ENCODE measurements at regions not wholly inside any gene's neighbourhood (a gene's known extent, or its start where the extent isn't known, plus 50 kb on each side); places are given as distances from the start of the nearest gene placed in this dataset.

DNA sequence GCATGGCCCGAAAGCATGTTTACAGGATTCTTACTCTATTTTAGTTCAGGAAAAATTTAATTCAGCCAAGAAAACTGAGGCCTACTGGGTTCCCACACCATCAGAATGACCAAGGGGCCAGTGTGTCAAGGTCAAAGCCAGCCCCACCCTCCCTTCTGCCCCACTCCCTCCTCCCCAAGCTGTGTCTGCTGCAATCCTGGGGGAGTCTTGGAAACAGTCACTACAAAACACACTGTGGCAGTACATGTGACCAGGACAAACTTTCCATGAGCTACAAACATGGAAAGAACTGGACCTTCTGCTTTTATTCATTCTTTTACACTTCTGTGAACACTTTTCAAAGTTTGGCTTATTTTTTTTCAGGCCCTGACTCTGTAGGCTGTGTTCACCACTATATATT lies 1228.8 kb upstream of the TMEM132C start:
- Histone ChIP-seq H3K27ac (no peak overlapping the region), H3K9me3 (no peaks in the 10 kb centered on the region), H3K4me3 (no peak overlapping the region), H3K4me1 (no peaks in the 10 kb centered on the region), H3K36me3 (no peaks in the 10 kb centered on the region), H3K27me3 (no peaks in the 10 kb centered on the region)
- no peak for TF ChIP-seq POLR2A (IDR thresholded peaks at IDR 0.05)
- TF ChIP-seq, protein P1, sequence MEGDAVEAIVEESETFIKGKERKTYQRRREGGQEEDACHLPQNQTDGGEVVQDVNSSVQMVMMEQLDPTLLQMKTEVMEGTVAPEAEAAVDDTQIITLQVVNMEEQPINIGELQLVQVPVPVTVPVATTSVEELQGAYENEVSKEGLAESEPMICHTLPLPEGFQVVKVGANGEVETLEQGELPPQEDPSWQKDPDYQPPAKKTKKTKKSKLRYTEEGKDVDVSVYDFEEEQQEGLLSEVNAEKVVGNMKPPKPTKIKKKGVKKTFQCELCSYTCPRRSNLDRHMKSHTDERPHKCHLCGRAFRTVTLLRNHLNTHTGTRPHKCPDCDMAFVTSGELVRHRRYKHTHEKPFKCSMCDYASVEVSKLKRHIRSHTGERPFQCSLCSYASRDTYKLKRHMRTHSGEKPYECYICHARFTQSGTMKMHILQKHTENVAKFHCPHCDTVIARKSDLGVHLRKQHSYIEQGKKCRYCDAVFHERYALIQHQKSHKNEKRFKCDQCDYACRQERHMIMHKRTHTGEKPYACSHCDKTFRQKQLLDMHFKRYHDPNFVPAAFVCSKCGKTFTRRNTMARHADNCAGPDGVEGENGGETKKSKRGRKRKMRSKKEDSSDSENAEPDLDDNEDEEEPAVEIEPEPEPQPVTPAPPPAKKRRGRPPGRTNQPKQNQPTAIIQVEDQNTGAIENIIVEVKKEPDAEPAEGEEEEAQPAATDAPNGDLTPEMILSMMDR (IDR thresholded peaks at IDR 0.05), result no peak
- intact Hi-C loops (cut with DNase I), result no loop called here
- WGBS, 2 donors, result 87 to 93% methylated on average over 1 of the region's 1 CpG
- DNase-seq, result no peak

DNA sequence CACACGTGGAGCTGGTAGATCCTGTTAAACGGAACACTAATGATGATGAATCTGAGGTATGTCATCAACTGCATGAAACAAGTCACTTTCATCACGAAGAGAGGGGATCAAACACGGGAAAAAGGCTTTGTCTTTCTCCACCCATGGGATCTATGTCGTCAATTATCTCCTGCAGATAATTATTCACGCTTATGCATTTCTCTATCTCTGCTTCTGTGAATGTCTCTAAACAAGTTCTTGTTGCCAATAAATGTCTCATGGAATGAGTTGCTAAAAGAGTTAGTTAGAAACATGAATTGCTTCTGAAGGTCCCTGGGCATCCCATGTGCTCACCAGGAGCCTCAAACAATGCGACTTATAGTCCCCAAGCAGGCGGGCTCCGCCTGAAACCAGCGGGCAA lies 1228.2 kb upstream of the TMEM132C start:
- Histone ChIP-seq H3K4me1 (no peaks in the 10 kb centered on the region), H3K27me3 (no peaks in the 10 kb centered on the region), H3K4me3 (no peak overlapping the region), H3K9me3 (no peaks in the 10 kb centered on the region), H3K36me3 (no peaks in the 10 kb centered on the region), H3K27ac (no peak overlapping the region)
- 61 to 64% methylated on average over 10 of the region's 10 CpGs for WGBS, 2 donors
- no peak for DNase-seq
- intact Hi-C loops (cut with DNase I), result no loop called here
- no peak for TF ChIP-seq POLR2A (IDR thresholded peaks at IDR 0.05)
- TF ChIP-seq, protein P1 (IDR thresholded peaks at IDR 0.05), result no peak

DNA sequence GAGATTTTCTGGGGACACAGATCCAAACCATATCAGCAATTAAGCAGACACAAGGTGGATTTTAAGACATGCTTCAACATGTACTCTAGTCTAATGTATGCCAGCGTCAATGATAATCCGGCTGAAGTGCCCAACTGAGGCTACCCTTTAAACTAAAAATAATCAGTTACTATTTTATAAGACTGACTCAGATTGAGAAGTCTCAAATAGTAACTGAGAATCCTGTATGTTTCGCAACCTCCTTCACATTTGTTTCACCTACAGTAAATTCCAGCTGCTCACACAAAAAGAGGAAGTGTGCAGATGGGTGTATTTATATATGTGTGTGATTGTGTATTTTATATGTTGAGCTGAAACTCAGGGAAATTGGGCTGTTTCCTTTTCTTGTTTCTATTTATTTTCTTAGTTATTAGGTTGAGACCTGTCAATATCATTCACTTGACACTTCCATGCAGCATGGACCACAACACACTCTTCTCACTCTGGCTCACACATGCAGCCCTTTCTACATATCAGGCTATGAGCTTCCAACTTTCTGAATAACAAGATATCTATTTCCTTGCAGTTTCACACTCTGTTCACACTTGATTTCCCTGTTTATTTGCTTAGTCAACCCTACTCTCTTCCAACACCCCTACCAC lies 1224.9 kb upstream of the TMEM132C start:
- H3K9me3 ChIP-seq, result no peaks in the 10 kb centered on the region
- WGBS, 2 donors, result 42 to 58% methylated on average over 3 of the region's 3 CpGs
- H3K4me1 ChIP-seq, result peaks cover 0 to 6% (median 0%) of the 10 kb centered on the region in 3 donors
- H3K36me3 ChIP-seq, result no peaks in the 10 kb centered on the region
- no peak overlapping the region for H3K27ac ChIP-seq
- no peak overlapping the region for H3K4me3 ChIP-seq
- no peak for TF ChIP-seq POLR2A (IDR thresholded peaks at IDR 0.05)
- TF ChIP-seq, protein P1 (IDR thresholded peaks at IDR 0.05), result no peak
- H3K27me3 ChIP-seq, result no peaks in the 10 kb centered on the region
- DNase-seq, result no peak
- intact Hi-C loops (cut with DNase I), result no loop called here

DNA sequence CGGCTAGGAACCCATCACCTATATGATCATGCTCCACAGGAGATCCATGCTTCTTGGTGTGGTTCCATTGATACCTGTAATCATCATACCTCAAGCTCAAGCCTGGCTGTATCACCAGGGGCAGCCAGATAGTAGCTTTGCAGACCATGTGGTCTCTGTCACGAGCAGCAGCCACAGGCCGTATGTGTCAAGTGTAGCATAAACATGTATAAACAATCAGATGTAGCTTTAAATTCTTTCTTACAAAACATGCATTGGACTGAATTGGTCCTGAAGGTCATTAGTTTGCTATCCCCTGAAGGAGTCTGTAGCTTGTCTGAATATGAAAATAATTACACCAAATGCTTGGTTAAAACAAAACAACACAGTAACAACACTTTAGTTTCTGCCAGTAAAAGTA lies 1223.2 kb upstream of the TMEM132C start:
- WGBS, 2 donors, result 81 to 94% methylated on average over 3 of the region's 3 CpGs
- no peak overlapping the region for H3K27ac ChIP-seq
- no peaks in the 10 kb centered on the region for H3K27me3 ChIP-seq
- peaks cover 0 to 6% (median 0%) of the 10 kb centered on the region in 3 donors for H3K4me1 ChIP-seq
- no peak for DNase-seq
- no peaks in the 10 kb centered on the region for H3K9me3 ChIP-seq
- no peak overlapping the region for H3K4me3 ChIP-seq
- intact Hi-C loops (cut with DNase I), result no loop called here
- no peak for TF ChIP-seq POLR2A (IDR thresholded peaks at IDR 0.05)
- TF ChIP-seq, protein P1 (IDR thresholded peaks at IDR 0.05), result no peak
- no peaks in the 10 kb centered on the region for H3K36me3 ChIP-seq

DNA sequence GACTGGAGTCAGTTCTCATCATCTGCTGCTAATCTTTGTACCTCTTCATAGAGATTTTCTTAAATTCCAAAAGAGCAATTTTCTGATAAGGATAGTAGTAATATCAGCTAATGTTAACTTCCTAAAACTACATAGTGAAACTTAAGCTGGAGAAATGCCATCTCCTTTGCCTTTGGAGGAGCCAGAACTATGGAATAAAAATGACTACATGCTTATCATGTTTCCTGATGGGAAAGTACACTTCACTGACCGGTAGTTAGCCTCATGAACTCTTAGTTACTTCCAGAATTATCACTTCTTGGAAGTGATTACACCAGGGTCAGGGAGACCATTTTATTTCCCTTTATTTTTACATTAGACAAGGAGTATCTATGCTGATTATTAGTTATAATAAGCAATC lies 1222.1 kb upstream of the TMEM132C start:
- Histone ChIP-seq H3K9me3 (no peaks in the 10 kb centered on the region), H3K27me3 (no peaks in the 10 kb centered on the region), H3K36me3 (no peaks in the 10 kb centered on the region), H3K4me1 (peaks cover 0 to 6% (median 0%) of the 10 kb centered on the region in 3 donors), H3K27ac (no peak overlapping the region), H3K4me3 (no peak overlapping the region)
- 31 to 40% methylated on average over 1 of the region's 1 CpG for WGBS, 2 donors
- no peak for DNase-seq
- intact Hi-C loops (cut with DNase I), result no loop called here
- TF ChIP-seq, protein P1 (IDR thresholded peaks at IDR 0.05), result no peak
- TF ChIP-seq POLR2A (IDR thresholded peaks at IDR 0.05), result no peak
